GM19239 (cell line): ENCODE measurements at regions not wholly inside any gene's neighbourhood (a gene's known extent, or its start where the extent isn't known, plus 50 kb on each side); places are given as distances from the start of the nearest gene placed in this dataset.
"Not testable (repeated sequence)": the region's sequence is repeated elsewhere in the genome, so short reads cannot be mapped to it uniquely, and the experiment has no call there.

Experiments used
- DNase-seq: peaks from one replicate; pipeline ENCODE4 v3.0.0; 2011; ENCODE audit warnings: low spot score; ENCODE audit not compliant: insufficient read length
- FAIRE-seq: peaks from 2 replicates; lab custom pipeline; 2011; peaks lifted over from hg19 to GRCh38; lab: Jason Lieb, UNC

GRCh38 chr13:83178008-83178407 is 704.3 kb downstream of the SLITRK1 start:
- FAIRE-seq (no peak), DNase-seq (no peak)

GRCh38 chr13:83168590-83168989 is 713.7 kb downstream of the SLITRK1 start:
- no peak for FAIRE-seq
- no peak for DNase-seq

- DNase-seq (no peak), FAIRE-seq (no peak)
These were observed 715.1 kb downstream of the SLITRK1 start for GRCh38 chr13:83167203-83167602.

- FAIRE-seq = no peak
- no peak for DNase-seq
These were observed 715.7 kb downstream of the SLITRK1 start for GRCh38 chr13:83166550-83166949.

GRCh38 chr13:83162493-83162892 is 719.8 kb downstream of the SLITRK1 start:
- no peak for FAIRE-seq
- DNase-seq = no peak

- FAIRE-seq = no peak
- DNase-seq = no peak
These were observed 728.4 kb downstream of the SLITRK1 start for GRCh38 chr13:83153848-83154247.

- FAIRE-seq (no peak), DNase-seq (no peak)
These were observed 731.0 kb downstream of the SLITRK1 start for GRCh38 chr13:83151308-83151660.

GRCh38 chr13:83150616-83151307 is 731.5 kb downstream of the SLITRK1 start:
- no peak for FAIRE-seq

GRCh38 chr13:83136660-83137059 is 745.6 kb downstream of the SLITRK1 start:
- FAIRE-seq (no peak), DNase-seq (no peak)

More at GRCh38 chr13:83150616-83151307, 731.5 kb downstream of the SLITRK1 start:
- no peak for DNase-seq

- DNase-seq (no peak), FAIRE-seq (no peak)
These were observed 756.5 kb downstream of the SLITRK1 start for GRCh38 chr13:83125791-83126190.

GRCh38 chr13:83121896-83122295 is 760.4 kb downstream of the SLITRK1 start:
- no peak for DNase-seq
- no peak for FAIRE-seq

GRCh38 chr13:83117046-83117445 is 765.2 kb downstream of the SLITRK1 start:
- no peak for FAIRE-seq
- DNase-seq = no peak

GRCh38 chr13:83101574-83102247 is 780.6 kb downstream of the SLITRK1 start:
- not testable (repeated sequence) for FAIRE-seq

GRCh38 chr13:83100237-83100636 is 782.0 kb downstream of the SLITRK1 start:
- DNase-seq (no peak), FAIRE-seq (no peak)

More at GRCh38 chr13:83101574-83102247, 780.6 kb downstream of the SLITRK1 start:
- DNase-seq = not testable (repeated sequence)

GRCh38 chr13:83088858-83089257 is 793.4 kb downstream of the SLITRK1 start:
- no peak for DNase-seq

GRCh38 chr13:83086948-83087347 is 795.3 kb downstream of the SLITRK1 start:
- FAIRE-seq (no peak), DNase-seq (no peak)

More at GRCh38 chr13:83088858-83089257, 793.4 kb downstream of the SLITRK1 start:
- no peak for FAIRE-seq

GRCh38 chr13:83086088-83086487 is 796.2 kb downstream of the SLITRK1 start:
- FAIRE-seq = no peak
- no peak for DNase-seq

- DNase-seq (no peak), FAIRE-seq (no peak)
These were observed 796.9 kb downstream of the SLITRK1 start for GRCh38 chr13:83085186-83085900.

- DNase-seq = no peak
- no peak for FAIRE-seq
These were observed 804.8 kb downstream of the SLITRK1 start for GRCh38 chr13:83077499-83077898.

GRCh38 chr13:83073930-83074329 is 808.3 kb downstream of the SLITRK1 start:
- not testable (repeated sequence) for FAIRE-seq, DNase-seq

GRCh38 chr13:83065108-83065507 is 817.2 kb downstream of the SLITRK1 start:
- DNase-seq (no peak), FAIRE-seq (no peak)
